Neuronal stem cell (in vitro differentiated cells): ENCODE measurements at regions not wholly inside any gene's neighbourhood (a gene's known extent, or its start where the extent isn't known, plus 50 kb on each side); places are given as distances from the start of the nearest gene placed in this dataset.
A peak's percentile ranks its signal among the peaks of the same experiment; 100 is the strongest.

ENCODE experiments used
- DNase-seq: peaks from one replicate; pipeline ENCODE4 v3.0.0-alpha.2; 2013; ENCODE audit warnings: low spot score
- H2AFZ ChIP-seq: one replicate; pipeline ENCODE4 v1.6.1; 2013; ENCODE audit warnings: mild to moderate bottlenecking, low read length, inconsistent platforms
- H2AK5ac ChIP-seq: 2 replicates; pipeline ENCODE4 v1.6.1; 2013; ENCODE audit warnings: low read depth, mild to moderate bottlenecking, inconsistent platforms, low read length, moderate library complexity, mixed read lengths
- H2BK120ac ChIP-seq: 2 replicates; pipeline ENCODE4 v1.6.1; 2013; ENCODE audit warnings: low read depth, mild to moderate bottlenecking, inconsistent platforms, low read length, moderate library complexity, mixed read lengths
- H2BK12ac ChIP-seq: one replicate; pipeline ENCODE4 v1.6.1; 2013; ENCODE audit warnings: low read length, inconsistent platforms
- H2BK15ac ChIP-seq: 2 replicates; pipeline ENCODE4 v1.6.1; 2013; ENCODE audit warnings: mild to moderate bottlenecking, low read length, inconsistent platforms, mixed read lengths
- H2BK5ac ChIP-seq: one replicate; pipeline ENCODE4 v1.6.1; 2013; ENCODE audit warnings: inconsistent platforms, mild to moderate bottlenecking, low read length, moderate library complexity
- H3K14ac ChIP-seq: one replicate; pipeline ENCODE4 v1.6.1; 2013; ENCODE audit warnings: low read length, inconsistent platforms
- H3K18ac ChIP-seq: 2 replicates; pipeline ENCODE4 v1.6.1; 2013; ENCODE audit warnings: low read length, inconsistent platforms
- H3K23ac ChIP-seq: 2 replicates; pipeline ENCODE4 v1.6.1; 2013; ENCODE audit warnings: low read depth, mild to moderate bottlenecking, mixed read lengths, low read length, inconsistent platforms; ENCODE audit not compliant: poor library complexity
- H3K27ac ChIP-seq: replicated peaks from 3 replicates; pipeline ENCODE4 v1.5.1; 2013; ENCODE audit warnings: low read length, inconsistent platforms
- H3K27me3 ChIP-seq, 3 experiments: 2 replicates each; pipeline ENCODE4 v1.6.1; 2013; ENCODE audit warnings: low read length in 3 of 3, mild to moderate bottlenecking in 2 of 3, inconsistent platforms in 1 of 3, low read depth in 1 of 3, mixed read lengths in 1 of 3, moderate library complexity in 1 of 3; ENCODE audit not compliant: control insufficient read depth in 3 of 3, insufficient read depth in 3 of 3
- H3K36me3 ChIP-seq, 2 donors: replicated peaks in 1 of 2; 2 replicates each; pipeline ENCODE4 v1.6.1; 2013; ENCODE audit warnings: low read length in 2 of 2; ENCODE audit not compliant: control insufficient read depth in 2 of 2, insufficient read depth in 2 of 2
- H3K4ac ChIP-seq: 2 replicates; pipeline ENCODE4 v1.6.1; 2013; ENCODE audit warnings: inconsistent platforms, mild to moderate bottlenecking, low read length, moderate library complexity
- H3K4me1 ChIP-seq, 2 donors: 1 replicate in 1 of 2; 2 replicates in 1 of 2; pipeline ENCODE4 v1.6.1; 2013; ENCODE audit warnings: low read length in 2 of 2, low read depth in 1 of 2; ENCODE audit not compliant: control insufficient read depth in 2 of 2, insufficient read depth in 1 of 2
- H3K4me2 ChIP-seq: one replicate; pipeline ENCODE4 v1.6.1; 2013; ENCODE audit warnings: mild to moderate bottlenecking, low read length, inconsistent platforms; ENCODE audit not compliant: insufficient read depth, poor library complexity, severe bottlenecking
- H3K4me3 ChIP-seq, 2 donors: 2 replicates each; pipeline ENCODE4 v1.5.1; 2013; ENCODE audit warnings: low read length in 2 of 2, mild to moderate bottlenecking in 2 of 2, inconsistent platforms in 1 of 2, moderate library complexity in 1 of 2
- H3K79me1 ChIP-seq: one replicate; pipeline ENCODE4 v1.6.1; 2013; ENCODE audit warnings: low read depth, mild to moderate bottlenecking, inconsistent platforms, low read length, moderate library complexity
- H3K9ac ChIP-seq: one replicate; pipeline ENCODE4 v1.6.1; 2013; ENCODE audit warnings: mild to moderate bottlenecking, low read depth, low read length, inconsistent platforms; ENCODE audit not compliant: poor library complexity
- H3K9me3 ChIP-seq, 2 donors: replicated peaks in 1 of 2; 2 replicates each; pipeline versions ENCODE3 to v1.6.1; 2013; ENCODE audit warnings: low read length in 2 of 2, mild to moderate bottlenecking in 2 of 2, inconsistent platforms in 1 of 2, low read depth in 1 of 2, mixed read lengths in 1 of 2, moderate library complexity in 1 of 2; ENCODE audit not compliant: control insufficient read depth in 2 of 2, insufficient read depth in 1 of 2
- H4K8ac ChIP-seq: one replicate; pipeline ENCODE4 v1.6.1; 2013; ENCODE audit warnings: low read depth, mild to moderate bottlenecking, inconsistent platforms, low read length, moderate library complexity
- H4K91ac ChIP-seq: one replicate; pipeline ENCODE4 v1.6.1; 2013; ENCODE audit warnings: low read length, low read depth, mild to moderate bottlenecking, inconsistent platforms; ENCODE audit not compliant: poor library complexity
- WGBS, 2 donors: extraction: QIAGEN DNeasy Blood & Tissue Kit; methylation state at CpG; one replicate each; pipeline ENCODE4 v1.1.7; 2013; ENCODE audit warnings: missing lambda C conversion rate in 2 of 2, mixed read lengths in 1 of 2; ENCODE audit not compliant: insufficient read length in 2 of 2, insufficient replicate concordance in 1 of 2; ENCODE audit errors: extremely low coverage in 2 of 2; 5-methylcytosine and 5-hydroxymethylcytosine counted together

DNA sequence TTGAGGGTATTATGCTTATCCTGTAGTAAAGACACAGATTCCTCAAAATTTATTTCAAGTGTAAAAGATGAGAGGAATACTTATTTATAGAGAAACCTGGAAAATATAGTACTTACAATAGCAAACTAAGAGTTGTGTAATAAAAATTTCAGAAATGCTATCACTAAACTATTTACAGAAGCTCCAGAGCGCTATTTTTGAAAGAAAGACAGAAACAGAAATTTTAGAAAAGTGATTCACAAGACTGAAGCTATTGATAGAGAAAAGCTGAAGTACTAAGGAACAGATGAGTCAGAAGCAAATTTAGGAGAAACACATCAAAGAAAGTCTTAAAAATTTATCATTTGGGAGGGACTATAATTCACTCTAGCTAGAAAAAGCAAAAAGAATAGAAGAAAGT is 1174.2 kb downstream of the DIAPH3 start:
- Histone ChIP-seq H3K4me2 (no peak overlapping the region), H2AFZ (no peak overlapping the region), H2BK12ac (no peak overlapping the region), H3K23ac (no peak overlapping the region), H3K27me3 (no peaks in the 10 kb centered on the region), H3K36me3 (no peaks in the 10 kb centered on the region), H3K4me1 (no peaks in the 10 kb centered on the region), H3K4ac (no peak overlapping the region), H3K14ac (no peak overlapping the region), H4K8ac (no peak overlapping the region), H2AK5ac (no peak overlapping the region), H4K91ac (no peak overlapping the region), H3K9ac (no peak overlapping the region), H3K4me3 (no peak overlapping the region), H3K9me3 (no peaks in the 10 kb centered on the region), H3K79me1 (no peaks in the 10 kb centered on the region), H3K18ac (no peak overlapping the region), H2BK5ac (no peak overlapping the region), H2BK120ac (no peak overlapping the region), H3K27ac (no peak overlapping the region), H2BK15ac (no peak overlapping the region)
- no peak for DNase-seq
- WGBS, 2 donors, result no CpG with 5 or more reads among the region's 1 CpG

DNA sequence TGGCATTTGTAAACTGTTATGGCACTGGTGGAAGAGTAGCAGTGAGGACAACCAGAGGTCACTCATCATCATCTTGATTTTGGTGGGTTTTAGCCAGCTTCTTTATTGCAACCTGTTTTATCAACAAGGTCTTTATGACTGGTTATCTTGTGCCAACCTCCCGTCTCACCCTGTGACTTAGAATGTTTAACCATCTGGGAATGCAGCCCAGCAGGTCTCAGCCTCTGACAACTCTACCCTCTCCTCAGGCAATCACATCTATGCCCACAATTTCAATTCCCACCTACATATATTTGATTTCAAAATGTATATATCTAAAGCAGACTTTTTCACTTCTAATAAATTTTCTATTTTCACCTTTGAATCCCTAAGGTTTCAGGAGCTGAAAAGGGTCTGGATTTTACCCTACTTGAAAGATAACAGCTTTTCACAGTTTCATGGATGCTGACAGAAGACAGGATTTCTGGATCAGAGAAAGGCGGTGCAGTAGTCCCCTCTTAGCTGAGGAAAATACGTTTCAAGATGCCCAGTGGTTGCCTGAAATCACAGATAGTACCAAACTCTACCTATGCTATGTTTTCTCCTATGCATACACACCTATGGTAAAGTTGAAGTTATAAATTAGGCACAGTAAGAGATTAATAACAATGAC is 1171.8 kb downstream of the DIAPH3 start:
- Histone ChIP-seq H3K9ac (no peak overlapping the region), H3K4ac (no peak overlapping the region), H3K27me3 (no peaks in the 10 kb centered on the region), H3K14ac (no peak overlapping the region), H4K8ac (no peak overlapping the region), H2BK12ac (no peak overlapping the region), H2BK5ac (no peak overlapping the region), H3K4me3 (no peak overlapping the region), H2BK15ac (no peak overlapping the region), H2AFZ (no peak overlapping the region), H4K91ac (no peak overlapping the region), H3K79me1 (no peaks in the 10 kb centered on the region), H3K27ac (no peak overlapping the region), H3K23ac (no peak overlapping the region), H2BK120ac (no peak overlapping the region), H3K4me2 (no peak overlapping the region), H3K9me3 (no peaks in the 10 kb centered on the region), H3K4me1 (no peaks in the 10 kb centered on the region), H3K36me3 (no peaks in the 10 kb centered on the region), H2AK5ac (no peak overlapping the region), H3K18ac (no peak overlapping the region)
- no CpG with 5 or more reads among the region's 3 CpGs for WGBS, 2 donors
- DNase-seq, result no peak

DNA sequence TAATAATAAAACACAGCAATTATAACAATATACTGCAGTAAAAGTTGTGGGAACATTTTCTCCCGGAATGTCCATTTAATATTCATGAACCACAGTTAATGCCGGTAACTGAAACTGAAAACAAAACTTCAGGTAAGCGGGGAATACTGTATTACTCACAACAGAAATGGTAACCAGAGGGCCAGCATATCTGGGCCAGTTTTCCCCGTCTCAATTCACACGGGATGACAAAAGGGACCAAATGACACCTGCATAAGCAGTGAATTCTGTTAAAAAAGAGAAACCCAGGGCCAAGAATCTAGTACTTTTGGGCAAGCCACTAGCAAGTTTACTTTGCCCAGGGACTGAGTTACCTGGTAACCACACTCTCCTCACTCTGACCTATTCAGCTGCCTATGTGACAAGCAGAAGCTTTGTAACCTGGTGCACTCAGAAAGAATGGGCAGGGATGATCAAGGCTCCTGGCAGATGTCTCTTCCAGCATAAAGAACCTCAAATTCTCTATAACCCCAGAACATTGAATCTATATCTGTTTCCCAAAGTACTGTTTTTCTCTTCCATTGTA is 1171.2 kb downstream of the DIAPH3 start:
- no peak overlapping the region for H3K27ac ChIP-seq
- H2BK120ac ChIP-seq, result no peak overlapping the region
- no CpG with 5 or more reads among the region's 5 CpGs for WGBS, 2 donors
- no peak overlapping the region for H4K8ac ChIP-seq
- H3K36me3 ChIP-seq, result no peaks in the 10 kb centered on the region
- no peak overlapping the region for H2BK12ac ChIP-seq
- H3K79me1 ChIP-seq, result no peaks in the 10 kb centered on the region
- H3K18ac ChIP-seq, result no peak overlapping the region
- H2BK5ac ChIP-seq, result no peak overlapping the region
- H2BK15ac ChIP-seq, result no peak overlapping the region
- no peak overlapping the region for H3K4me3 ChIP-seq
- no peaks in the 10 kb centered on the region for H3K9me3 ChIP-seq
- H3K14ac ChIP-seq, result no peak overlapping the region
- no peak for DNase-seq
- no peaks in the 10 kb centered on the region for H3K4me1 ChIP-seq
- no peak overlapping the region for H3K23ac ChIP-seq
- H3K4me2 ChIP-seq, result no peak overlapping the region
- no peak overlapping the region for H2AK5ac ChIP-seq
- H4K91ac ChIP-seq, result no peak overlapping the region
- no peak overlapping the region for H3K4ac ChIP-seq
- H2AFZ ChIP-seq, result peak overlapping the region; percentile 39
- H3K9ac ChIP-seq, result no peak overlapping the region
- no peaks in the 10 kb centered on the region for H3K27me3 ChIP-seq

DNA sequence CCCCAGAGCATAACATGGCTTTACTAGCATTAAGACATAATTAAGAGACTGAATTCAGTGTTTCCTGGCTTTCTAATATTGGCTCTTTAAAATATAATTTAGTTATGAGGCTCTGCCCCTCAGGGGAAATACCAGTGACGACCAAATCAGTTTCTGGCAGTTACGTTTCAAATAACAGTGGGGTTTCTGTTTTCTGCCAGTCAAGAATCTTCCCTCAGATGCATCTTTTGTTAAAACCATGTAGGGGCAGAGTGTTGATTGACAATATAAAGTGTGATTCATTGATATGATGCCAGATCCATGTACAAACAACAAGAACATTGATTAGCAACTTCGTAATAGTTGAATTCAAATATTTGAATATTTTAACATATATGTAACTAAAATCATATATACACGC is 1169.7 kb downstream of the DIAPH3 start:
- Histone ChIP-seq H3K4me3 (no peak overlapping the region), H3K27me3 (no peaks in the 10 kb centered on the region), H2BK5ac (no peak overlapping the region), H2AK5ac (no peak overlapping the region), H4K8ac (no peak overlapping the region), H3K9me3 (no peaks in the 10 kb centered on the region), H3K79me1 (no peaks in the 10 kb centered on the region), H2AFZ (no peak overlapping the region), H3K27ac (no peak overlapping the region), H2BK15ac (no peak overlapping the region), H2BK12ac (no peak overlapping the region), H4K91ac (no peak overlapping the region), H3K4me1 (no peaks in the 10 kb centered on the region), H3K23ac (no peak overlapping the region), H3K4ac (no peak overlapping the region), H3K9ac (no peak overlapping the region), H3K4me2 (no peak overlapping the region), H2BK120ac (no peak overlapping the region), H3K36me3 (no peaks in the 10 kb centered on the region), H3K14ac (no peak overlapping the region), H3K18ac (no peak overlapping the region)
- DNase-seq, result no peak
- no CpG with 5 or more reads among the region's 4 CpGs for WGBS, 2 donors
